Ectodermal cell (in vitro differentiated cells): ENCODE measurements at regions not wholly inside any gene's neighbourhood (a gene's known extent, or its start where the extent isn't known, plus 50 kb on each side); places are given as distances from the start of the nearest gene placed in this dataset.

Experiments
- H3K27ac ChIP-seq: 2 replicates; pipeline ENCODE4 v1.7.0; 2013; ENCODE audit warnings: mild to moderate bottlenecking, low read depth, low read length; ENCODE audit not compliant: insufficient read depth, poor library complexity, severe bottlenecking
- H3K27me3 ChIP-seq: 2 replicates; pipeline ENCODE4 v1.7.0; 2013; ENCODE audit warnings: mild to moderate bottlenecking, low read length; ENCODE audit not compliant: insufficient read depth, control insufficient read depth, poor library complexity, severe bottlenecking
- H3K36me3 ChIP-seq: one replicate; pipeline ENCODE4 v1.7.0; 2013; ENCODE audit warnings: low read length; ENCODE audit not compliant: control insufficient read depth, insufficient read depth
- H3K4me1 ChIP-seq: one replicate; pipeline ENCODE4 v1.7.0; 2013; ENCODE audit warnings: low read length; ENCODE audit not compliant: control insufficient read depth, insufficient read depth
- H3K4me3 ChIP-seq: 2 replicates; pipeline ENCODE4 v1.7.0; 2013; ENCODE audit warnings: low read depth, low read length, control low read depth; ENCODE audit not compliant: insufficient read depth
- H3K9me3 ChIP-seq: 2 replicates; pipeline ENCODE4 v1.7.0; 2013; ENCODE audit warnings: mild to moderate bottlenecking, low read length, moderate library complexity; ENCODE audit not compliant: control insufficient read depth
- WGBS, 2 experiments: methylation state at CpG; one replicate each; pipeline ENCODE4 v1.1.7; 2013; ENCODE audit warnings: missing lambda C conversion rate in 2 of 2; 5-methylcytosine and 5-hydroxymethylcytosine counted together

GRCh38 chr7:114021135-114021534, 102.3 kb upstream of the PPP1R3A start:
- H3K36me3 ChIP-seq: no peaks in the 10 kb centered on the region
- H3K27me3 ChIP-seq: no peaks in the 10 kb centered on the region
- 60 to 93% methylated on average over 1 to 3 of the region's 3 CpGs for WGBS, 2 experiments
- H3K9me3 ChIP-seq: no peaks in the 10 kb centered on the region
- H3K4me1 ChIP-seq: no peaks in the 10 kb centered on the region
- no peak overlapping the region for H3K27ac ChIP-seq
- no peak overlapping the region for H3K4me3 ChIP-seq

- Histone ChIP-seq H3K4me3 (no peak overlapping the region), H3K27me3 (no peaks in the 10 kb centered on the region), H3K36me3 (no peaks in the 10 kb centered on the region), H3K27ac (no peak overlapping the region), H3K4me1 (no peaks in the 10 kb centered on the region), H3K9me3 (no peaks in the 10 kb centered on the region)
- 82 to 88% methylated on average over 5 of the region's 5 CpGs for WGBS, 2 experiments
Observed at GRCh38 chr7:114008696-114009095, 89.9 kb upstream of the PPP1R3A start.

DNA sequence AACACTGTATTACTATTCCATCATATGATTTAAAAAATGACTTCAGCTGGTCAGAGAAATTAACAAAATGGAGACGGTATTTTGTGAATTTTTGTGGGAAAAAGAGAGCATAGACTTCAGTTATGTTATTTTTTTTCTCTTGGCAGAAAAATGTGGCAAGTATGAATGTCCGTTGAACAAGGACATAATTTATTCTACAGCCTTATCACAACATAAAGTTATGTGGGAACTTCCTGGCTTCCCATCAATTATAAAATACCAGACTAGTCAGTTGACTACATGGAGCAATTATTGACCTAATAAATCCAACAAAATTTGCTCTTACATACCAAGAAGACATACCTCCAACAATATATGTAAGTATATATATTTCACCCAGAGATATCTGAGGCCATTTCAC, 88.6 kb upstream of the PPP1R3A start:
- no peaks in the 10 kb centered on the region for H3K27me3 ChIP-seq
- no peak overlapping the region for H3K4me3 ChIP-seq
- H3K27ac ChIP-seq: no peak overlapping the region
- 88 to 90% methylated on average over 2 of the region's 2 CpGs for WGBS, 2 experiments
- no peaks in the 10 kb centered on the region for H3K9me3 ChIP-seq
- no peaks in the 10 kb centered on the region for H3K36me3 ChIP-seq
- no peaks in the 10 kb centered on the region for H3K4me1 ChIP-seq

- no peaks in the 10 kb centered on the region for H3K9me3 ChIP-seq
- H3K27me3 ChIP-seq: no peaks in the 10 kb centered on the region
- H3K4me1 ChIP-seq: no peaks in the 10 kb centered on the region
- no peaks in the 10 kb centered on the region for H3K36me3 ChIP-seq
- H3K27ac ChIP-seq: no peak overlapping the region
- H3K4me3 ChIP-seq: no peak overlapping the region
Observed at GRCh38 chr7:113998934-113999333, 80.1 kb upstream of the PPP1R3A start.

DNA sequence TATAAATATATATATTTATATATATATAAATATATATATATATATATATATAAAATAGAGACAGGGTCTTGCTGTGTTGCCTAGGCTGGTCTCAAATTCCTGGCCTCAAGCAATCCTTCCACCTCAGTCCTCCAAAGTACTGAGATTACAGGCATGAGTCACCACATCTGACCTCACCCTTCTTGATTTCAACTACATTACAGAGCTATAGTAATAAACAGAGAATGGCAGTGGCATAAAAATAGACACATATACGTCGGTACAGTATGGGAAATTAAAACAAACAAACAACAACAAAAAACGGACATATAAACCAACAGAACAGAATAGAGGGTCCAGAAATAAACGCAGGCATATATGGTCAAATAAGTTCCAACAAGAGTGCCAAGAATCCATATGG, 77.6 kb upstream of the PPP1R3A start:
- H3K27ac ChIP-seq: no peak overlapping the region
- no peaks in the 10 kb centered on the region for H3K4me1 ChIP-seq
- no peak overlapping the region for H3K4me3 ChIP-seq
- no peaks in the 10 kb centered on the region for H3K36me3 ChIP-seq
- H3K9me3 ChIP-seq: no peaks in the 10 kb centered on the region
- 78 to 91% methylated on average over 4 of the region's 4 CpGs for WGBS, 2 experiments
- no peaks in the 10 kb centered on the region for H3K27me3 ChIP-seq

GRCh38 chr7:113986216-113986615, 67.4 kb upstream of the PPP1R3A start:
- WGBS, 2 experiments: 100% methylated on average over 1 of the region's 2 CpGs
- Histone ChIP-seq H3K36me3 (no peaks in the 10 kb centered on the region), H3K27me3 (no peaks in the 10 kb centered on the region), H3K4me3 (no peak overlapping the region), H3K27ac (no peak overlapping the region), H3K9me3 (no peaks in the 10 kb centered on the region), H3K4me1 (no peaks in the 10 kb centered on the region)

- no peaks in the 10 kb centered on the region for H3K36me3 ChIP-seq
- H3K9me3 ChIP-seq: no peaks in the 10 kb centered on the region
- no peak overlapping the region for H3K27ac ChIP-seq
- H3K27me3 ChIP-seq: no peaks in the 10 kb centered on the region
- WGBS, 2 experiments: 93 to 100% methylated on average over 1 to 4 of the region's 4 CpGs
- H3K4me3 ChIP-seq: no peak overlapping the region
- no peaks in the 10 kb centered on the region for H3K4me1 ChIP-seq
Observed at GRCh38 chr7:113976508-113976907, 57.7 kb upstream of the PPP1R3A start.

GRCh38 chr7:113968713-113969112, 49.9 kb upstream of the PPP1R3A start:
- Histone ChIP-seq H3K36me3 (no peaks in the 10 kb centered on the region), H3K27me3 (no peaks in the 10 kb centered on the region), H3K4me3 (no peak overlapping the region), H3K27ac (no peak overlapping the region), H3K9me3 (no peaks in the 10 kb centered on the region), H3K4me1 (no peaks in the 10 kb centered on the region)
- WGBS, 2 experiments: 43 to 45% methylated on average over 2 of the region's 2 CpGs
